Naive thymus-derived CD4-positive, alpha-beta T cell (primary cell): ENCODE measurements at regions not wholly inside any gene's neighbourhood (a gene's known extent, or its start where the extent isn't known, plus 50 kb on each side); places are given as distances from the start of the nearest gene placed in this dataset.

Experiments
- ATAC-seq: fragments of 150-1000 bp; cut with Tn5 transposase; 2 replicates; pipeline ENCODE4 v1.10.0; 2021; ENCODE audit warnings: mild to moderate bottlenecking, moderate library complexity
- CTCF ChIA-PET: fragments of 350-600 bp; sonication (Branson Sonifier 250); formaldehyde crosslinking; loops from one replicate; lab custom pipeline; 2021; ENCODE audit warnings: antibody characterized with exemption; lab: Charles Lee
- POLR2A ChIA-PET: fragments of 350-600 bp; sonication (Branson Sonifier 250); formaldehyde crosslinking; loops from one replicate; lab custom pipeline; 2021; ENCODE audit warnings: antibody characterized with exemption, inconsistent platforms; lab: Charles Lee
- DNase-seq, 9 donors: peaks; one replicate each; pipeline versions ENCODE4 v3.0.0 to v3.0.0-alpha.2; 2020 to 2022; ENCODE audit warnings: mixed read lengths in 1 of 9
- H3K27ac ChIP-seq: one replicate; pipeline ENCODE4 v1.7.0; 2013; ENCODE audit warnings: mild to moderate bottlenecking, low read depth, low read length, moderate library complexity
- H3K27me3 ChIP-seq, 2 donors: one replicate each; pipeline ENCODE4 v1.7.0; 2013; ENCODE audit warnings: low read length in 2 of 2, mild to moderate bottlenecking in 2 of 2, moderate library complexity in 2 of 2; ENCODE audit not compliant: control insufficient read depth in 2 of 2, insufficient read depth in 2 of 2
- H3K36me3 ChIP-seq, 3 experiments: 1 replicate in 2 of 3; 2 replicates in 1 of 3; pipeline ENCODE4 v1.7.0; 2013; ENCODE audit warnings: low read length in 3 of 3, mild to moderate bottlenecking in 3 of 3, moderate library complexity in 1 of 3; ENCODE audit not compliant: insufficient read depth in 3 of 3, control insufficient read depth in 2 of 3
- H3K4me1 ChIP-seq, 2 donors: one replicate each; pipeline ENCODE4 v1.7.0; 2013; ENCODE audit warnings: low read length in 2 of 2, mild to moderate bottlenecking in 2 of 2, moderate library complexity in 1 of 2; ENCODE audit not compliant: control insufficient read depth in 2 of 2, insufficient read depth in 2 of 2
- H3K4me3 ChIP-seq: 2 replicates; pipeline ENCODE4 v1.7.0; 2013; ENCODE audit warnings: mild to moderate bottlenecking, low read length
- H3K9me3 ChIP-seq, 3 experiments: 1 replicate in 2 of 3; 2 replicates in 1 of 3; pipeline ENCODE4 v1.7.0; 2013; ENCODE audit warnings: low read length in 3 of 3; ENCODE audit not compliant: control insufficient read depth in 2 of 3
- H3K27ac Mint-ChIP-seq, 9 donors: one replicate each; pipeline ENCODE4 v1.8.0; 2020 to 2022; ENCODE audit warnings: mixed read lengths in 9 of 9, mild to moderate bottlenecking in 8 of 9, moderate library complexity in 5 of 9, inconsistent platforms in 2 of 9
- H3K27me3 Mint-ChIP-seq, 5 donors: one replicate each; pipeline ENCODE4 v1.8.0; 2021 to 2022; ENCODE audit warnings: mixed read lengths in 5 of 5, mild to moderate bottlenecking in 1 of 5
- H3K36me3 Mint-ChIP-seq, 5 donors: one replicate each; pipeline ENCODE4 v1.8.0; 2020 to 2022; ENCODE audit warnings: mixed read lengths in 5 of 5, mild to moderate bottlenecking in 3 of 5, inconsistent platforms in 1 of 5
- H3K4me1 Mint-ChIP-seq, 7 donors: one replicate each; pipeline ENCODE4 v1.8.0; 2020 to 2022; ENCODE audit warnings: mixed read lengths in 7 of 7, mild to moderate bottlenecking in 3 of 7, inconsistent platforms in 1 of 7
- H3K4me3 Mint-ChIP-seq, 10 donors: one replicate each; pipeline ENCODE4 v1.8.0; 2020 to 2022; ENCODE audit warnings: mild to moderate bottlenecking in 10 of 10, mixed read lengths in 10 of 10, moderate library complexity in 6 of 10, inconsistent platforms in 2 of 10
- H3K9me3 Mint-ChIP-seq, 11 donors: one replicate each; pipeline ENCODE4 v1.8.0; 2020 to 2022; ENCODE audit warnings: mixed read lengths in 11 of 11, mild to moderate bottlenecking in 4 of 11, inconsistent platforms in 1 of 11, moderate library complexity in 1 of 11
- intact Hi-C, 2 donors: fragments of 100-400 bp; cut with micrococcal nuclease; formaldehyde crosslinking; loops; one replicate each; pipeline ENCODE4 v1.15.1; 2023

DNA sequence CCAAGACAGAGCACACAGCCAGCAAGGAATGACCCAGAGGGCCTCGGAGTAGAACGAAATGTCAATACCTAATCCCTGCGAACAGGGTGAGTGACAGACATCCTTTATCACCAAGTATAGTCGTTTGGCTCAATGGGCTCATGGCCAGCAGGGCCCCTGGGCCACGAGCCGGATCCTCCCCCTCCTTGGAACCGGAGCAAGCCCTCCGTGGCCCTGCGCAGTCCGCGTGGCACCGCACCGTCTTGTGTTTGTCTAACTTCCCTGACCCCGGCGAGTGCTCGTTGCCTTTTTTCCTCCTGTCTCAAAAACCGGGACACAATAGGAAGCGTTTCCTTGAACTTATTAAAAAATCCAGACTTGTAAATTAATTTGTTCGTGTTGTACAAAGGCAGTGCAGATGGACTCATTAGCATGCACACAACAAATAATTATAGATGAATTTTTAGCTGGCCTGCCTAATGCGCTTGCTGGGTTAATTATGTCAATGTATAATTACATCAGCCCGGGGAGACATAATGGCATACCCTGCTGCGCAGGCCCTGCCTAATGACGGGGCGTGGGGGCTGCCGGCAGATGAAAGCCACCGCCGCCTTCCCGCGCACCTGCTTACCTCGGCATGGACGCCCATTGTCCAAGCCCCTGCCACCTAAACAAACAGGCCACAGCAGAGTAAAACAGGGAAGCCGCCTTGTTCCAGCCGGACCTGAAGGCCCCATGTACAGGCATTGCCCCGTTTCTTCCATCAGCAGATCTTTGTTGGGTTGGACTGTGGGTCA is 81.6 kb downstream of the PHETA1 start:
- Histone ChIP-seq H3K4me3 (no peak overlapping the region), H3K27me3 (no peaks in the 10 kb centered on the region), H3K36me3 (no peaks in the 10 kb centered on the region), H3K9me3 (no peaks in the 10 kb centered on the region), H3K4me1 (no peaks in the 10 kb centered on the region), H3K27ac (no peak overlapping the region)
- no peak for DNase-seq
- Mint-ChIP-seq H3K4me1 (no peaks in the 10 kb centered on the region), H3K27ac (no peak overlapping the region), H3K36me3 (no peaks in the 10 kb centered on the region), H3K9me3 (peaks cover 0 to 5% (median 0%) of the 10 kb centered on the region in 11 donors), H3K27me3 (peaks cover 0 to 4% (median 0%) of the 10 kb centered on the region in 5 donors), H3K4me3 (no peak overlapping the region)
- ChIA-PET POLR2A (no interaction called here), CTCF (interaction anchor here (1.8 kb wide), 1 partner anchor 16 kb away, joined by 3 read pairs; no protein-coding TSS in a partner anchor)
- intact Hi-C loops, result no loop called here
- no peak for ATAC-seq

DNA sequence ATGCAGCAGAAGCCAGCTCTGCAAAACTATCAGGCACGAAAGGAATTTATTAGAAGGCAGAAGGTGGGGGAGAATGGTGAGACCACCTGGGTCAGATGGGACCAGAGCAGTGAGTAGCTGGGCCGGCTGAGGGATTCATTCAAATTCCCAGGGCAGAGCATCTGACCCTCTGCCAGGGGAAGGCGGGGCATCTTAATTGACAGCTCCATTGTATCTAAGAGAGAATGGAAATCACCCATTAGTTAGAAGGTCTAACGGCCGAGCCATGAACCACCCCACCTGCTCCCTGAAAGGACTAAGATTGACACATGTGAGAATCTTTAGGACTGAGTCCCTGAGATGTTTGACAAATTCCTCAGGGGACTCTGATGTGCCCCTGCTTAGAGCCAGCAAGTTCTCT is 83.7 kb downstream of the PHETA1 start:
- Histone ChIP-seq H3K27me3 (no peaks in the 10 kb centered on the region), H3K27ac (no peak overlapping the region), H3K4me1 (no peaks in the 10 kb centered on the region), H3K9me3 (peaks cover 0 to 15% (median 0%) of the 10 kb centered on the region in 3 experiments), H3K36me3 (no peaks in the 10 kb centered on the region), H3K4me3 (no peak overlapping the region)
- no peak overlapping the region for H3K27ac Mint-ChIP-seq
- H3K4me3 Mint-ChIP-seq, result no peak overlapping the region
- H3K4me1 Mint-ChIP-seq, result peaks cover 0 to 2% (median 0%) of the 10 kb centered on the region in 7 donors
- DNase-seq (no peak), ATAC-seq (no peak)
- H3K36me3 Mint-ChIP-seq, result peaks cover 0 to 13% (median 12%) of the 10 kb centered on the region in 5 donors
- intact Hi-C loops, result no loop called here
- H3K27me3 Mint-ChIP-seq, result peaks cover 0 to 19% (median 9%) of the 10 kb centered on the region in 5 donors
- POLR2A ChIA-PET, result no interaction called here
- CTCF ChIA-PET, result no interaction called here
- H3K9me3 Mint-ChIP-seq, result peaks cover 5 to 16% (median 12%) of the 10 kb centered on the region in 11 donors

DNA sequence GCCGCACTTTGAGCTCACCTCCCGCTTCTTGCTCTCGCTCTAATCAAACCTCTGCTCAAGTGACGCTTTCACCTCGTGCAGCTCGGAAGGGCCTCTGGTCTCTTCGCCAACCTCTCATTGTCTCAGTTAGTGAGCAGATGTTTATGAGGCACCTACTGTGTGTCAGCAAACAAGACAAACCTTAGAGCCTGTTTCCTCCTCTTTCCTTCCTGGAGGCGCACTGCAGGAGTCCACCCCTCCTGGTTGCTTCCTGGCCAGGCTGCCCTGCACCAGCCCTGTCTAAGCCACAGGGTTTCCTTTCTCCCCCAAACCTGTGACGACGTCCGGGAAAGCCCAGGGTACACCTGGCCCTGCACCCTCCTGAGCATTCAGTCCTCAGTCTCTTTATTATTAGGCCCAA is 84.2 kb downstream of the PHETA1 start:
- Mint-ChIP-seq H3K27me3 (peaks cover 0 to 19% (median 9%) of the 10 kb centered on the region in 5 donors), H3K36me3 (peaks cover 0 to 13% (median 12%) of the 10 kb centered on the region in 5 donors), H3K27ac (no peak overlapping the region), H3K4me3 (no peak overlapping the region), H3K4me1 (peaks cover 0 to 2% (median 0%) of the 10 kb centered on the region in 7 donors), H3K9me3 (peaks cover 5 to 18% (median 12%) of the 10 kb centered on the region in 11 donors)
- DNase-seq, result no peak
- H3K27ac ChIP-seq, result no peak overlapping the region
- ChIA-PET CTCF (no interaction called here), POLR2A (no interaction called here)
- H3K36me3 ChIP-seq, result no peaks in the 10 kb centered on the region
- intact Hi-C loops, result no loop called here
- H3K4me3 ChIP-seq, result no peak overlapping the region
- H3K27me3 ChIP-seq, result no peaks in the 10 kb centered on the region
- H3K9me3 ChIP-seq, result peaks cover 0 to 16% (median 0%) of the 10 kb centered on the region in 3 experiments
- no peaks in the 10 kb centered on the region for H3K4me1 ChIP-seq
- no peak for ATAC-seq

DNA sequence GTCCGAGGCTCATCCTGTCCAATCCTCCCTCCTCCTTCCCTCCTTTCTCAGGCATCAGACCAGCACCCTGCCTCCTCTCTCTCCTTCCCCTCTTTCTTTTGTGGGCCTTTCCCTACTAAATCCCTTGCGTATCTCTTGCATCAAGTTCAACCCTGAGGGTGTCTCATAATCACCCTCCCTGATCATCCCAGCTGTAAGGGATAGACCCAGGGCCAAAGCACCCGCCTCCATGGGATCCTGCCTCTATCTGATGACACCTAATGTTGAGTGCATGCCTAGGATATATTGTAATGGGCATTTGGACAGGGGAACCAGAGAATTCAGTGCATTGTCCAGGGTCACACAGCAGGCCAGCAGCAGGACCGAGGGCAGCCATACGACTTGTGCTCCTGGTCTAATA is 84.9 kb downstream of the PHETA1 start:
- no peak overlapping the region for H3K27ac Mint-ChIP-seq
- H3K4me1 ChIP-seq, result no peaks in the 10 kb centered on the region
- no peak overlapping the region for H3K4me3 Mint-ChIP-seq
- no peak for DNase-seq
- H3K36me3 ChIP-seq, result no peaks in the 10 kb centered on the region
- peaks cover 5 to 20% (median 12%) of the 10 kb centered on the region in 11 donors for H3K9me3 Mint-ChIP-seq
- no peaks in the 10 kb centered on the region for H3K27me3 ChIP-seq
- CTCF ChIA-PET, result no interaction called here
- peaks cover 0 to 16% (median 0%) of the 10 kb centered on the region in 3 experiments for H3K9me3 ChIP-seq
- ATAC-seq, result no peak
- no peak overlapping the region for H3K4me3 ChIP-seq
- POLR2A ChIA-PET, result no interaction called here
- H3K36me3 Mint-ChIP-seq, result peaks cover 0 to 17% (median 12%) of the 10 kb centered on the region in 5 donors
- intact Hi-C loops, result no loop called here
- H3K27ac ChIP-seq, result no peak overlapping the region
- H3K27me3 Mint-ChIP-seq, result peaks cover 0 to 24% (median 10%) of the 10 kb centered on the region in 5 donors
- H3K4me1 Mint-ChIP-seq, result peaks cover 0 to 2% (median 0%) of the 10 kb centered on the region in 7 donors

GRCh38 chr12:111283521-111283920 is 85.4 kb downstream of the PHETA1 start:
- H3K27me3 ChIP-seq, result no peaks in the 10 kb centered on the region
- H3K9me3 Mint-ChIP-seq, result peaks cover 5 to 23% (median 12%) of the 10 kb centered on the region in 11 donors
- ATAC-seq (no peak), DNase-seq (no peak)
- intact Hi-C loops, result no loop called here
- no peak overlapping the region for H3K4me3 Mint-ChIP-seq
- no peaks in the 10 kb centered on the region for H3K36me3 ChIP-seq
- no peak overlapping the region for H3K27ac ChIP-seq
- no peaks in the 10 kb centered on the region for H3K4me1 ChIP-seq
- ChIA-PET CTCF (no interaction called here), POLR2A (no interaction called here)
- peaks cover 0 to 16% (median 0%) of the 10 kb centered on the region in 3 experiments for H3K9me3 ChIP-seq
- H3K27me3 Mint-ChIP-seq, result peaks cover 0 to 27% (median 14%) of the 10 kb centered on the region in 5 donors
- peaks cover 0 to 2% (median 0%) of the 10 kb centered on the region in 7 donors for H3K4me1 Mint-ChIP-seq
- H3K4me3 ChIP-seq, result no peak overlapping the region
- H3K36me3 Mint-ChIP-seq, result peaks cover 0 to 18% (median 12%) of the 10 kb centered on the region in 5 donors
- no peak overlapping the region for H3K27ac Mint-ChIP-seq

- intact Hi-C loops, result no loop called here
Observed at GRCh38 chr12:111277570-111277969, 91.3 kb downstream of the PHETA1 start.

More at GRCh38 chr12:111277570-111277969, 91.3 kb downstream of the PHETA1 start:
- CTCF ChIA-PET, result interaction anchor here (0.5 kb wide), 1 partner anchor 252 kb away, joined by 3 read pairs; no protein-coding TSS in a partner anchor
- H3K9me3 ChIP-seq, result peaks cover 0 to 16% (median 0%) of the 10 kb centered on the region in 3 experiments
- Mint-ChIP-seq H3K27ac (no peak overlapping the region), H3K4me3 (no peak overlapping the region), H3K9me3 (peaks cover 6 to 23% (median 12%) of the 10 kb centered on the region in 11 donors), H3K4me1 (peaks cover 0 to 2% (median 0%) of the 10 kb centered on the region in 7 donors), H3K36me3 (peaks cover 0 to 18% (median 12%) of the 10 kb centered on the region in 5 donors), H3K27me3 (peaks cover 0 to 29% (median 18%) of the 10 kb centered on the region in 5 donors)
- DNase-seq, result no peak
- H3K4me1 ChIP-seq, result no peaks in the 10 kb centered on the region
- H3K4me3 ChIP-seq, result no peak overlapping the region
- POLR2A ChIA-PET, result no interaction called here
- no peaks in the 10 kb centered on the region for H3K27me3 ChIP-seq
- H3K27ac ChIP-seq, result no peak overlapping the region
- ATAC-seq, result no peak
- H3K36me3 ChIP-seq, result no peaks in the 10 kb centered on the region
